GM18873 (cell line): ENCODE measurements at regions not wholly inside any gene's neighbourhood (a gene's known extent, or its start where the extent isn't known, plus 50 kb on each side); places are given as distances from the start of the nearest gene placed in this dataset.

Experiments
- ATAC-seq: cut with Tn5 transposase; IDR thresholded peaks from one replicate; pipeline ENCODE4 v1.9.1; 2021; ENCODE audit warnings: mild to moderate bottlenecking, moderate library complexity, moderate number of reproducible peaks; ENCODE audit not compliant: unreplicated experiment, low FRiP score

DNA sequence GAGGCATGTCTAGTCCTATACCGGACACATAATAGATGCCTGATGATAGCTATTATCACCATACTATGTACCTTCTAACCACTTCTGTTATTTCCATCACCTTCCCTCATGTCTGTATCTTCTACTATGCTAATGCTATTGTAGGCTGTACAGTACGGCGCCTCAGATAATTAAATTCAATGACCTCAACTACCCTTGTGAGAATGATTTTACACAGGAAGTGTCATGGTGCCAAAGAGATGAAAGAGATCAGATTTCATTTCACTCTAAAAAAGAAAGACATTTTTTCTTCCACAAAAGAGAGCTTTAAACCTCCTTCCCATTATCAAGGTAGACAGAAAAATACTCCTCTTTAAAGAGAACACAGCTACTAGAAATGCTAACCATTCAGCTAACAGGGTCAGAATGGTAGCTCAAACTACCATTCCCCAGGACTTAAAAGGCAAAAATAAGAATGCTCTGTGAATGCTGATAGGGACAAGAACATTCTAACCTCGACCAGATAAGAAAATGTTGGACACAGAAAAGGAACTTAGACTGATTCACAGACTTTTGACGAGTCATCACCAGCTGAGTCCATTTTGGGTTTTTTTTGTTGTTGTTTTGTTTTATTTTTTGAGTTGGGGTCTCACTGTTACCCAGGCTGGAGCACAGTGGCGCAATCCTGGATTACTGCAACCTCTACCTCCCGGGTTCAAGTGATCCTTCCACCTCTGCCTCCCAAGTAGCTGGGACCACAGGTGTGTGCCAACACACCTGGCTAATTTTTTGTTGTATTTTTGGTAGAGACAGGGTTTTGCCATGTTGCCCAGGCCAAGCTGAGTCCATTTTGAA lies 99.2 kb upstream of the RAPGEF2 start:
- ATAC-seq = no peak

DNA sequence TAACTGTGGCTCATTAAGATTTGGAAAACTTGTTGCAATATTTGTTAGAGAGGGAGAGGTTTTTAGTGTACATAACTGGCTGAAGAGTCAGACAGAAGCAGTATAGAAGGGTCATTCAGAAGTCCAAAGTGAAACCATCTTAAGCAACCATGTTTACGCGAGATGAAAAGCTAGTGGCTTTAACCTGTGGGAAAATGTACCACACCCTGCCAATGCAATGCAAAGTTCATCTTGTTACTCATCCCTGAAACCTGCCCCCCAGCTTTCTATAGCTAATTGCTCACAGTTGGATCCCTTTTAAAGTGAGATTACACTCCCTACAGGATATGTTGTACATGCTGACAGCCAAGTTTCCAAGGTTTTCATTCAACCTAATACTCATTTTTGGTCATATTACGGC lies 96.7 kb upstream of the RAPGEF2 start:
- ATAC-seq = no peak

- no peak for ATAC-seq
Measured at GRCh38 chr4:159008671-159009070, 94.2 kb upstream of the RAPGEF2 start.

- ATAC-seq = no peak
Measured at GRCh38 chr4:159009521-159009920, 93.4 kb upstream of the RAPGEF2 start.

DNA sequence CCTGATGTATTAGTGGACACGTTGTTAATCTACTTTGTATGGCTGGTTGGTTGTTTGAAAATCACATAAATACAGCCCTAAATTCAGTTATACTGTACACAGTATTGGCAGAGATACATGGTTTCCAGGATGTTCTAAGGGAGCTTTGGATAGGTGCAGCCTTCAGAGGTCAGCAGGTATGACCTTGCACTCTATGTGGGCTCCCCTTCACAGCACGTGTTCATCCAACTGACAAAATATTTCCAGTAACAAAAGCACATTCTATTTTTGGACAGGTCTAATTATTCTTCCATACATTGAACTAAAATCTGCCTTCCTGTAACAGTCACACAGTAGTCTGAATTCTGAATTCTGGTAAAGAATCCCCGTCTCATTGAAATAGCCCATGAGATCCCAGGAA lies 92.8 kb upstream of the RAPGEF2 start:
- no peak for ATAC-seq

GRCh38 chr4:159010563-159011260 lies 92.2 kb upstream of the RAPGEF2 start:
- ATAC-seq = no peak

GRCh38 chr4:159012381-159012780 lies 90.5 kb upstream of the RAPGEF2 start:
- no peak for ATAC-seq

- no peak for ATAC-seq
Measured at GRCh38 chr4:159013692-159014091, 89.2 kb upstream of the RAPGEF2 start.

DNA sequence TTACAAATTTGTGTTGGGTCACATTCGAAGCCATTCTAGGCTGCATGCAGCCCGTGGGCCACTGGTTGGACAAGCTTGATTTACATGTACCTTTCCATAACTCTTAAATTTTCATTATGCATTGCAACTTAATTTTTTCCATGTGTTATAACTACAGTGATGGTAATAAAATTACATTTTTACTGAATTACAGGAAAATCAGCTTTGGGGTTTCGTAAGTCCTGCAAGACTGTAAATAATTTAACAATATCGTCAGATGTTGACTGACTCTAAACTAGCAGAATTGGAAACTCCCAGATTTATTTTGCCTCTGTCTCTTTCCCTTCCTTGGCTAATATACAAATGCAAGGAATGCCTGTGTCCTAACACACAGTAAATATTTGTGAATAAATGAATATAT lies 88.0 kb upstream of the RAPGEF2 start:
- ATAC-seq = no peak

DNA sequence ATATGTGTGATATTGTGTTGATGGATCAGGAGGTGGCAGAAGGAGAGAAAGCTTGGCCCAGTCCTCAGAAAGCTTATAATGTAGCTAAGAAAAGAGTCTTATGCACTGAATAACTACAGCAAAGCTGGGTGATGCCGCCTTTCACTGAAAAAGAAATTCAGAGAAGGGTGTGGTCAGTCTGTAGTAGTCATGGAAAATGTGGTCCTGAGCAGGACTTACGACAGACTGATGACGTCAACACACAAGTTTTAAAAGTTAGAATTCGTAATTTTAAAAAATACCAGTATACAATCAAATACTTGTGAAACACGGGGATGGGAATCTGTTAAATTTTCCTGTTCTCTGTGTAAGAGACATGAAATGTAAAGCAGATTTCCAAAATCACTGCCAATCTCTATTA lies 87.0 kb upstream of the RAPGEF2 start:
- no peak for ATAC-seq

- ATAC-seq = peak; percentile 43
Measured at GRCh38 chr4:159016593-159017024, 86.3 kb upstream of the RAPGEF2 start.

DNA sequence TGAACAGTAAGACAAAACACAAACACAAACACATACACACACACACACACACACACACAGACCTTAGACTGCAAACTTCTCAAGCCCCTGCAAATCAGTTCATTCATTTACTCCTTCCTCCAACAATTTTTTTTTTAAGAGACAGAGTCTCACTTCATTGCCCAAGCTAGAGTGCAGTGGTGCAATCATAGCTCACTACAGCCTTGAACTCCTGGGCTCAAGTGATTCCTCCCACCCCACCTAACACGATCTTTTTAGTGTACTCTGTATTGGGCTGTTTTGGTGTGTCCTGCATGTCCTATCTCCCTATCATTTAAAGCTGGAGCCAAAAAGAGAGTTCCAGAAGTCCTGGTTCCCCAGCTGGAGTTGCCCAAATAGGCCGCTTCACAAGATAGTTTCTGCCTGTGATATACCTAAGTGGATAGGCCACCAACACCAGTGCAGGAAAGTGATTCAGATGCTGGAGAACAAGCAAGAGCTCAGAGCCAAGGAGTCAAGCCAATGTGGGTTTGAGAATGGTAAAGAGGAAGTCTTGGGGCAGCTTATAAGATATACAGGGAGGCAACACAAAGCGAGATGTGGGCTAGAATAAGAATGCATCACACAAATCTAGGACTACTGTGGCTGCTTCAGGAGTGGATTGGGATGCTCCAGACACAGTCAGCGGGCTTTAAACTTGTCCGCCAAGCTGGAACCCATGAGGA lies 85.4 kb upstream of the RAPGEF2 start:
- ATAC-seq = peak; percentile 15

DNA sequence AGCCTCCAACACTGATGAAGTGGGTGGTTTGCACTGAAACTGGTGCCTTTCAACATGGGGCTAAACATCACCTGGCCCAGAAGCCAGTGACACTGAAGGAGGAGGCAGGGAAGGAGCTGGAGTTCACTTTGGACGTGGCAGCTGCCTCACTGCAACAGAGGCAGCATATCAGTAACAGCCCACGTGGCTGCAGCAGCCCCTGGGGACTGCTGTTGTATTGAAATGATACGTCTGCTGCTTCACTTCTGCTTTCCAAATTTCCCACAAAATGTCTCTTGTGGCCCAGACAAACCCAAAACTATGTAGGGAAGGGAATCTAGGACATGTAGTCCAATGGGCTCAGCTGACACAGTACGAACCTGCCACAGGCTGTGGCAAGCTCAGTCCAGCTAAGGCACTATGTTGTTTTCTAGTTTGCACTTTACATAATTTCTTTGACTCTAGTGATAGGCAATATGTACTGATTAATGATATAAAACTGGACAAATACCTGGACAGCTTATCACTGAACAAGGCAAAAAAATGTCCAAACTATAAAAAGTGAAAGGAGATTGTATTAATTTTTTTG lies 84.7 kb upstream of the RAPGEF2 start:
- peak; percentile 90 for ATAC-seq

- no peak for ATAC-seq
Measured at GRCh38 chr4:159019356-159019755, 83.5 kb upstream of the RAPGEF2 start.

- ATAC-seq = no peak
Measured at GRCh38 chr4:159021597-159022385, 81.1 kb upstream of the RAPGEF2 start.

- ATAC-seq = no peak
Measured at GRCh38 chr4:159023741-159024140, 79.1 kb upstream of the RAPGEF2 start.

DNA sequence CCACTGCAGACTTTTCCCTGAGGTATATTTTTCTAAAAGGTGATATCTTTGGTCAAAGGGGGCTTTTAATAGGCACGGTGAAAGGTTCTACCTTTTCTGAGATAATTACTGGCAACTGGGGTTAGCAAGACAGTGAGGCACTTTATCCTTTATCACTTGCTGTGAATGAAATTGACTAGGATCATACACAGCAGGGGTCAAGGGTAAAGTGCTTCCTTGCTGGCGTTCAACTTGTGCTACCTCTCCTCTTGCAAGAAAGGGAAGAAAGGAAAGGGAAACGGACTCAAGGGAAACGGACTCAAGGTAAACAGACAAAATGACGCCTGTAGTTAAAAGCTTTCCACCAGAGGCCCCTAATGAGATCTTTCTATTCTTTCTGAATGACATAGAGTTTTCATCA lies 78.6 kb upstream of the RAPGEF2 start:
- ATAC-seq = no peak

GRCh38 chr4:159024828-159025227 lies 78.1 kb upstream of the RAPGEF2 start:
- no peak for ATAC-seq

GRCh38 chr4:159026329-159026728 lies 76.5 kb upstream of the RAPGEF2 start:
- no peak for ATAC-seq

- ATAC-seq = no peak
Measured at GRCh38 chr4:159027535-159027934, 75.3 kb upstream of the RAPGEF2 start.
